T-helper 2 cell treated with Interferon-gamma antibody and Interleukin-4, amounts not matched to agents 5 μg/mL and 100 μg/mL, for 36 hours (primary cell): ENCODE measurements at regions not wholly inside any gene's neighbourhood (a gene's known extent, or its start where the extent isn't known, plus 50 kb on each side); places are given as distances from the start of the nearest gene placed in this dataset.

ENCODE experiments used
- DNase-seq: peaks from one replicate; pipeline ENCODE4 v3.0.0; 2021; ENCODE audit warnings: low spot score
- H3K27ac Mint-ChIP-seq: one replicate; pipeline ENCODE4 v1.8.0; 2021; ENCODE audit warnings: mild to moderate bottlenecking, mixed read lengths
- H3K27me3 Mint-ChIP-seq: one replicate; pipeline ENCODE4 v1.8.0; 2021; ENCODE audit warnings: low read depth, mixed read lengths
- H3K36me3 Mint-ChIP-seq: one replicate; pipeline ENCODE4 v1.8.0; 2021; ENCODE audit warnings: low read depth, mixed read lengths
- H3K4me1 Mint-ChIP-seq: one replicate; pipeline ENCODE4 v1.8.0; 2021; ENCODE audit warnings: low read depth, mixed read lengths
- H3K4me3 Mint-ChIP-seq: one replicate; pipeline ENCODE4 v1.8.0; 2022; ENCODE audit warnings: mild to moderate bottlenecking, moderate library complexity, mixed read lengths
- H3K9me3 Mint-ChIP-seq: one replicate; pipeline ENCODE4 v1.8.0; 2021; ENCODE audit warnings: mixed read lengths

GRCh38 chr2:81495556-81495955, 1191.0 kb upstream of the LRRTM1 start:
- Mint-ChIP-seq H3K27me3 (no peaks in the 10 kb centered on the region), H3K36me3 (no peaks in the 10 kb centered on the region), H3K4me3 (no peak overlapping the region), H3K27ac (no peak overlapping the region), H3K9me3 (peaks cover 49% of the 10 kb centered on the region), H3K4me1 (no peaks in the 10 kb centered on the region)
- no peak for DNase-seq

GRCh38 chr2:81483254-81483653, 1178.7 kb upstream of the LRRTM1 start:
- Mint-ChIP-seq H3K36me3 (no peaks in the 10 kb centered on the region), H3K4me3 (no peak overlapping the region), H3K9me3 (peaks cover 25% of the 10 kb centered on the region), H3K27me3 (no peaks in the 10 kb centered on the region), H3K4me1 (no peaks in the 10 kb centered on the region), H3K27ac (no peak overlapping the region)
- no peak for DNase-seq

- H3K4me1 Mint-ChIP-seq = no peaks in the 10 kb centered on the region
- no peaks in the 10 kb centered on the region for H3K27me3 Mint-ChIP-seq
- no peak overlapping the region for H3K27ac Mint-ChIP-seq
- peaks cover 29% of the 10 kb centered on the region for H3K9me3 Mint-ChIP-seq
- DNase-seq = no peak
- H3K4me3 Mint-ChIP-seq = no peak overlapping the region
- no peaks in the 10 kb centered on the region for H3K36me3 Mint-ChIP-seq
These were observed 1177.4 kb upstream of the LRRTM1 start for GRCh38 chr2:81481994-81482368.

GRCh38 chr2:81481242-81481993, 1176.9 kb upstream of the LRRTM1 start:
- H3K4me3 Mint-ChIP-seq = no peak overlapping the region
- H3K4me1 Mint-ChIP-seq = no peaks in the 10 kb centered on the region
- H3K27me3 Mint-ChIP-seq = no peaks in the 10 kb centered on the region
- no peak overlapping the region for H3K27ac Mint-ChIP-seq
- peaks cover 35% of the 10 kb centered on the region for H3K9me3 Mint-ChIP-seq
- DNase-seq = no peak
- H3K36me3 Mint-ChIP-seq = no peaks in the 10 kb centered on the region

- DNase-seq = no peak
- H3K27me3 Mint-ChIP-seq = no peaks in the 10 kb centered on the region
- no peaks in the 10 kb centered on the region for H3K36me3 Mint-ChIP-seq
- H3K9me3 Mint-ChIP-seq = peaks cover 49% of the 10 kb centered on the region
- no peaks in the 10 kb centered on the region for H3K4me1 Mint-ChIP-seq
- no peak overlapping the region for H3K4me3 Mint-ChIP-seq
- H3K27ac Mint-ChIP-seq = no peak overlapping the region
These were observed 1162.5 kb upstream of the LRRTM1 start for GRCh38 chr2:81467096-81467495.

GRCh38 chr2:81462420-81462819, 1157.9 kb upstream of the LRRTM1 start:
- peaks cover 59% of the 10 kb centered on the region for H3K9me3 Mint-ChIP-seq
- no peaks in the 10 kb centered on the region for H3K36me3 Mint-ChIP-seq
- H3K27ac Mint-ChIP-seq = no peak overlapping the region
- no peak for DNase-seq
- no peaks in the 10 kb centered on the region for H3K4me1 Mint-ChIP-seq
- H3K4me3 Mint-ChIP-seq = no peak overlapping the region
- no peaks in the 10 kb centered on the region for H3K27me3 Mint-ChIP-seq

GRCh38 chr2:81445176-81445575, 1140.6 kb upstream of the LRRTM1 start:
- no peak for DNase-seq
- Mint-ChIP-seq H3K27ac (no peak overlapping the region), H3K27me3 (no peaks in the 10 kb centered on the region), H3K36me3 (no peaks in the 10 kb centered on the region), H3K9me3 (peaks cover 53% of the 10 kb centered on the region), H3K4me1 (no peaks in the 10 kb centered on the region), H3K4me3 (no peak overlapping the region)

GRCh38 chr2:81437456-81438000, 1133.0 kb upstream of the LRRTM1 start:
- H3K27me3 Mint-ChIP-seq = no peaks in the 10 kb centered on the region

GRCh38 chr2:81436256-81436655, 1131.7 kb upstream of the LRRTM1 start:
- no peaks in the 10 kb centered on the region for H3K4me1 Mint-ChIP-seq
- no peaks in the 10 kb centered on the region for H3K36me3 Mint-ChIP-seq
- no peak overlapping the region for H3K27ac Mint-ChIP-seq
- no peak overlapping the region for H3K4me3 Mint-ChIP-seq
- peaks cover 52% of the 10 kb centered on the region for H3K9me3 Mint-ChIP-seq
- DNase-seq = no peak
- no peaks in the 10 kb centered on the region for H3K27me3 Mint-ChIP-seq

More at GRCh38 chr2:81437456-81438000, 1133.0 kb upstream of the LRRTM1 start:
- Mint-ChIP-seq H3K27ac (no peak overlapping the region), H3K9me3 (peaks cover 58% of the 10 kb centered on the region), H3K4me3 (no peak overlapping the region), H3K36me3 (no peaks in the 10 kb centered on the region), H3K4me1 (no peaks in the 10 kb centered on the region)
- DNase-seq = no peak

GRCh38 chr2:81412681-81413080, 1108.1 kb upstream of the LRRTM1 start:
- Mint-ChIP-seq H3K27ac (no peak overlapping the region), H3K4me1 (no peaks in the 10 kb centered on the region), H3K9me3 (peaks cover 18% of the 10 kb centered on the region), H3K4me3 (no peak overlapping the region), H3K36me3 (no peaks in the 10 kb centered on the region), H3K27me3 (no peaks in the 10 kb centered on the region)
- DNase-seq = no peak

- Mint-ChIP-seq H3K4me1 (no peaks in the 10 kb centered on the region), H3K4me3 (no peak overlapping the region), H3K27me3 (no peaks in the 10 kb centered on the region), H3K9me3 (peaks cover 42% of the 10 kb centered on the region), H3K27ac (no peak overlapping the region), H3K36me3 (no peaks in the 10 kb centered on the region)
- no peak for DNase-seq
These were observed 1099.0 kb upstream of the LRRTM1 start for GRCh38 chr2:81403508-81403907.

- no peak overlapping the region for H3K4me3 Mint-ChIP-seq
- H3K27ac Mint-ChIP-seq = no peak overlapping the region
- H3K9me3 Mint-ChIP-seq = peaks cover 42% of the 10 kb centered on the region
- no peaks in the 10 kb centered on the region for H3K36me3 Mint-ChIP-seq
- no peaks in the 10 kb centered on the region for H3K4me1 Mint-ChIP-seq
- H3K27me3 Mint-ChIP-seq = no peaks in the 10 kb centered on the region
- DNase-seq = no peak
These were observed 1092.0 kb upstream of the LRRTM1 start for GRCh38 chr2:81396417-81397019.

- H3K4me3 Mint-ChIP-seq = no peak overlapping the region
- DNase-seq = no peak
- no peak overlapping the region for H3K27ac Mint-ChIP-seq
- no peaks in the 10 kb centered on the region for H3K4me1 Mint-ChIP-seq
- peaks cover 45% of the 10 kb centered on the region for H3K9me3 Mint-ChIP-seq
- H3K27me3 Mint-ChIP-seq = no peaks in the 10 kb centered on the region
- no peaks in the 10 kb centered on the region for H3K36me3 Mint-ChIP-seq
These were observed 1091.2 kb upstream of the LRRTM1 start for GRCh38 chr2:81395746-81396145.

GRCh38 chr2:81389203-81389602, 1084.7 kb upstream of the LRRTM1 start:
- Mint-ChIP-seq H3K4me3 (no peak overlapping the region), H3K9me3 (peaks cover 46% of the 10 kb centered on the region), H3K27me3 (no peaks in the 10 kb centered on the region), H3K36me3 (no peaks in the 10 kb centered on the region), H3K4me1 (no peaks in the 10 kb centered on the region), H3K27ac (no peak overlapping the region)
- DNase-seq = no peak
